HUES6 (cell line): ENCODE measurements at regions not wholly inside any gene's neighbourhood (a gene's known extent, or its start where the extent isn't known, plus 50 kb on each side); places are given as distances from the start of the nearest gene placed in this dataset.
"Not testable (repeated sequence)": the region's sequence is repeated elsewhere in the genome, so short reads cannot be mapped to it uniquely, and the experiment has no call there.

ENCODE experiments used
- H3K27ac ChIP-seq: 2 replicates; pipeline ENCODE4 v1.7.0; 2013; ENCODE audit warnings: low read depth, mild to moderate bottlenecking, low read length, inconsistent platforms
- H3K27me3 ChIP-seq: 2 replicates; pipeline ENCODE4 v1.6.1; 2013; ENCODE audit warnings: low read length; ENCODE audit not compliant: control insufficient read depth, insufficient read depth
- H3K36me3 ChIP-seq: 2 replicates; pipeline ENCODE4 v1.6.1; 2013; ENCODE audit warnings: low read length; ENCODE audit not compliant: control insufficient read depth, insufficient read depth
- H3K4me1 ChIP-seq: 2 replicates; pipeline ENCODE4 v1.6.1; 2013; ENCODE audit warnings: low read length; ENCODE audit not compliant: control insufficient read depth, insufficient read depth
- H3K4me3 ChIP-seq: 2 replicates; pipeline ENCODE4 v1.5.1; 2013; ENCODE audit warnings: low read depth, low read length
- H3K9ac ChIP-seq: one replicate; pipeline ENCODE4 v1.6.1; 2013; ENCODE audit warnings: mild to moderate bottlenecking, low read length
- H3K9me3 ChIP-seq: 2 replicates; pipeline ENCODE4 v1.6.1; 2013; ENCODE audit warnings: low read depth, low read length; ENCODE audit not compliant: control insufficient read depth, insufficient read depth

DNA sequence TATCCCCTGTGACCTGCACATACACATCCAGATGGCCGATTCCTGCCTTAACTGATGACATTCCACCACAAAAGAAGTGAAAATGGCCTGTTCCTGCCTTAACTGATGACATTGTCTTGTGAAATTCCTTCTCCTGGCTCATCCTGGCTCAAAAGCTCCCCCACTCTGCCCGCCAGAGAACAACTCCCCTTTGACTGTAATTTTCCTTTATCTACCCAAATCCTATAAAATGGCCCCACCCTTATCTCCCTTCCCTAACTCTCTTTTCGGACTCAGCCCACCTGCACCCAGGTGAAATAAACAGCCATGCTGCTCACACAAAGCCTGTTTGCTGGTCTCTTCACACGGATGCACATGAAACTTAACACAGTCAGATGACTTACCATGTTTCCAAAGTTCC lies 403.8 kb downstream of the TBC1D32 start:
- Histone ChIP-seq H3K4me1 (peaks cover 35% of the 10 kb centered on the region), H3K27ac (peak overlapping the region; percentile 88; the same call in 1 of the 2 replicates), H3K4me3 (peak overlapping the region; percentile 9; the same call in 1 of the 2 replicates), H3K9ac (peak overlapping the region; percentile 57)
- H3K27me3 ChIP-seq, H3K36me3 ChIP-seq, H3K9me3 ChIP-seq: not testable (repeated sequence)

DNA sequence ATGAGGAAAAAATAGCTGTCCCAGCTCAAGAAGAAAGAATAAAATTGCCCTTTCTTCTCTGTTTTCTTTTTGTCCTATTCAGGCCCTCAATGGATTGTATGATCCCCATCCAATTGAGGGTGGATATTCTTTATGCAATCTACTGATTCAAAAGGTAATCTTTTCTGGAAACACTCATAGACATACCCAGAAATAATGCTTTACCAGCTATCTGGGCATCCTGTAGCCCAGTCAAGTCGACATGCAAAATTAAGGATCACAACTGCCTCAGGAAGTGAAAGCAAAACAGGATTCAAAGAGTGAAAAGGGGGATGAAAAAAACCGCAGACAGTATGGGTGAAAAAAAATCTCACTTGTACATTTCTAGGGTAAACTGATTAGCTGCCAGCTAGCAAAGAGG lies 410.1 kb downstream of the TBC1D32 start:
- no peak overlapping the region for H3K9ac ChIP-seq
- H3K27me3 ChIP-seq: no peaks in the 10 kb centered on the region
- H3K36me3 ChIP-seq: no peaks in the 10 kb centered on the region
- H3K9me3 ChIP-seq: peaks cover 17% of the 10 kb centered on the region; the same call in 1 of the 2 replicates
- H3K27ac ChIP-seq: no peak overlapping the region
- H3K4me1 ChIP-seq: no peaks in the 10 kb centered on the region
- H3K4me3 ChIP-seq: no peak overlapping the region

DNA sequence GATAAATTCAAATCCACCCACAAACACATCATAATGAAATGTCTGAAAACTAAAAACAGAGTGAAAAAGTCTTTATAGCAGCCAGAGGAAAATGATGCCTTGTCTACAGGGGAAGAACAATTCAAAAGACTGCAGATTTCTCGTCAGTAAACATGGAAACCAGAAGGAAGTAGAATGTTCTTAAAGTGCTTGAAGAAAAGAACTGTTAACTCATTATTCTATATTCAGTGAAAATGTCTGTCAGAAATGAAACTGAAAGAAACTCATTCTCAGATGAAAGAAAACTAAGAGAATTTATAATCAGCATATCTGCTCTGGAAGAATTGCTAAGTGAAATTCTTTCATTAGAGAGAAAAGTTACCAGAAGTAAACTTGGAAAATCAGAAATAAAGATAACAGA lies 416.1 kb downstream of the TBC1D32 start:
- no peaks in the 10 kb centered on the region for H3K36me3 ChIP-seq

DNA sequence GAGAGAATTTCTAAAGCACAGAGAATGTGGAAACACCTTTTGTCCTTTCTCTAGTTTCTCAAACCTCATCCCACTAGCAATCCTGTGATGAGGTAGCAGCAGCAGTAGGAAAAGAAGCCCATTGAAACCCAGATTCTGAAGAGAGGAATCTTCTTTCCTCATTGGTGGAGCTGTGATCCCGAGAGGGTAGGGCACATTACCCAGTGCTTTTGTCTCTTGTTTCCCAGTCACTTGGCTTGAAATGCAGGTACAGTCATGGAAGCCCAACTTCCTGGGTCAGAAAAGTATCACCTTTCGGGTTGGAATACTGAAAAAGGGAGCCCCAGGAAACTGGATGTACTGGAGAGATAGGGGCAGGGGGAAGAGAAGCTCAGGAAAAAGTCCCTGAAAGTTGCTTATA lies 417.4 kb downstream of the TBC1D32 start:
- Histone ChIP-seq H3K36me3 (no peaks in the 10 kb centered on the region), H3K9ac (no peak overlapping the region), H3K4me1 (no peaks in the 10 kb centered on the region), H3K27me3 (no peaks in the 10 kb centered on the region), H3K27ac (no peak overlapping the region), H3K4me3 (no peak overlapping the region), H3K9me3 (no peaks in the 10 kb centered on the region; the same call in 1 of the 2 replicates)

More for the DNA sequence above, 416.1 kb downstream of the TBC1D32 start:
- H3K9me3 ChIP-seq: peaks cover 4% of the 10 kb centered on the region; the same call in 1 of the 2 replicates
- no peak overlapping the region for H3K4me3 ChIP-seq
- no peaks in the 10 kb centered on the region for H3K4me1 ChIP-seq
- no peak overlapping the region for H3K9ac ChIP-seq
- no peak overlapping the region for H3K27ac ChIP-seq
- H3K27me3 ChIP-seq: no peaks in the 10 kb centered on the region

DNA sequence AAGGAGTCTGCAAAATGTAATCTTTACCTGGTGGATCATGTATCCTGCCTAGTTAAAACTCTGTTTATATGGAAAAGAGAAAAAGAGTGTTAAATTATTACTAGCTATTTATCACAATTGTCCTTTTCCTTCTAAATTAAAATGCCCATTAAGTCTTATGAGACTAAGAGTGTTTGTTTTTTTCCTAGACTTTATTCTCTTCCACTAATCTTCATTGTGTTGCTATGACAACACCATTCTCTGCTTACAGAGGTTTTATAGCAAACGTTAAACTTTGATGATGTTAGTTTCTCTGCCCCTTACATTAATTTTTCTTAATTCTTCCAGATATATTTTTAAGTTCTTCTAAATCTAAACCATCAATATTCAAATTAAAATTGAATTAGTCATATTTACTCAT lies 420.8 kb downstream of the TBC1D32 start:
- Histone ChIP-seq H3K27me3 (no peaks in the 10 kb centered on the region), H3K27ac (no peak overlapping the region), H3K36me3 (no peaks in the 10 kb centered on the region), H3K4me1 (no peaks in the 10 kb centered on the region), H3K9ac (no peak overlapping the region), H3K4me3 (no peak overlapping the region), H3K9me3 (no peaks in the 10 kb centered on the region)

DNA sequence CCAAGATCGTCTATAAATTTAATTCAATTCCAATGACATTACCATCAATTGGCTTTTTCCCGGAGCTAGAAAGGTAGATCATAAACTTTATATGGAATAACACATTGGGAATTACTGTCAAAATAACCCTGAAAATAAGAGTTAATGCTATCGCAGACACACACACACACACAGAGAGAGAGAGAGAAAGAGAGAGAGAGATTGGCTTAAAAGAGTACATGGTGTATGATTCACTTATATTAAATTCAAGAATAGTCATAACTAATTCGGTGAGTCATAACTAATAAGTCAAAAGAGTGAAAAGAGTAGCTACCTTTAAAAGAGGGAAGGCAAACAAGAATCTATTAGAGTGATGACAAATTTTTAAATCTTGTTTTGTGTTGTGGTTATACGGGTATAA lies 425.5 kb downstream of the TBC1D32 start:
- Histone ChIP-seq H3K9me3 (no peaks in the 10 kb centered on the region), H3K27me3 (no peaks in the 10 kb centered on the region), H3K4me1 (no peaks in the 10 kb centered on the region), H3K36me3 (no peaks in the 10 kb centered on the region), H3K27ac (no peak overlapping the region), H3K4me3 (no peak overlapping the region), H3K9ac (no peak overlapping the region)

DNA sequence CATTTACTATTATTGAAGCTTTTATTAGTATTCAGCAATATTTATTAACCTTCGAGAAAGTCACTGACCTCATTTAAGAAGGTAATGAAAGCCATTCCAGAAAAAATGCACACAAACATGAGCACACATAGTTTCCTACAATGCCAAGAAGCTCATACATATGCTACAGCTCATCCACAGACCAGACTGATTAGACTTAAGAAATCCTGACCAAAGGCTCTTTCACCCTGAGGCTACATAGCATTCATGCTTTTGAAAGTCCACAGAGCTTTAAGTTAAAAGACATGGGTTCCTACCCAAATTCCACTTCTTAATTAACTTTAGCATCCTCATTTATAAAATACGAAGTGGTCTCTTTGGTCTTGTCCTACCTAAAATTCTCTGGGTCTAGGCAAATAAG lies 430.4 kb downstream of the TBC1D32 start:
- Histone ChIP-seq H3K9ac (no peak overlapping the region), H3K4me1 (no peaks in the 10 kb centered on the region), H3K4me3 (no peak overlapping the region), H3K9me3 (no peaks in the 10 kb centered on the region), H3K27me3 (no peaks in the 10 kb centered on the region), H3K27ac (no peak overlapping the region), H3K36me3 (no peaks in the 10 kb centered on the region)

DNA sequence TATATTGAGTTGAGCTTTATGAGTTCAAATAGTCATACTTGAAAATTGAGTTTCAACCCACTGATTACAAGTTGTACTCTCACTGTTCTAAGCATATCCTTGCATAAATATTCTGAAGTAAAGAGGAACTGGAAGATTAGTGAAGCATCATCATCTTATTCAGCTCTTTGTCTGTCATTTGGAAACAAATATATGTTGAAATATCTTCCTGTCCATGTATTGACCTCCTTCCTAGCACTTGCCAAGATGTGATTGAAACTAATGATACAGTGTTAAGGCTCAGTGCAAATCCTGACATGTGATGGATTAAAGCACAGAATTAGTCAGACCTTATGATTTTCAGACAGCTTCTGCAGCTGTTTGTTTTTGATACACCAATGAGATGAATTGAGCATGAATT lies 434.3 kb downstream of the TBC1D32 start:
- H3K9me3 ChIP-seq: no peaks in the 10 kb centered on the region
- H3K9ac ChIP-seq: no peak overlapping the region
- no peaks in the 10 kb centered on the region for H3K4me1 ChIP-seq
- no peak overlapping the region for H3K4me3 ChIP-seq
- H3K27ac ChIP-seq: no peak overlapping the region
- no peaks in the 10 kb centered on the region for H3K27me3 ChIP-seq
- H3K36me3 ChIP-seq: no peaks in the 10 kb centered on the region

DNA sequence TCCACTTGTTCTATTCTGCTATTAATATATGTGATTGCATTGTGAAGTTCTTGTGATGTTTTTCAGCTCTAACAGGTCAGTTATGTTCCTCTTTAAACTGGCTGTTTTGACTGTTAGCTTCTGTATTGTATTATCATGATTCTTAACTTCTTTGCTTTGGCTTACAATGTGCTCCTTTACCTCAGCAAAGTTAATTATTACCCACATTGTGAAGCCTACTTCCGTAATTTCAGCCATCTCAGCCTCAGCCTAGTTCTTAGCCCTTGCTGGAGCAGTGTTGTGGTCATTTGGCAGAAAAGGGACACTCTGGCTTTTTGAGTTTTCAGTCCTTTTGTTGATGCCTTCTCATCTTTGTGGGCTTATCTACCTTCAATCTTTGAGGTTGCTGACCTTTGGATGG lies 440.2 kb downstream of the TBC1D32 start:
- no peaks in the 10 kb centered on the region for H3K36me3 ChIP-seq
- peaks cover 10% of the 10 kb centered on the region; the same call in 1 of the 2 replicates for H3K9me3 ChIP-seq
- no peaks in the 10 kb centered on the region for H3K27me3 ChIP-seq
- H3K27ac ChIP-seq: no peak overlapping the region
- no peak overlapping the region for H3K9ac ChIP-seq
- no peak overlapping the region for H3K4me3 ChIP-seq
- H3K4me1 ChIP-seq: no peaks in the 10 kb centered on the region

DNA sequence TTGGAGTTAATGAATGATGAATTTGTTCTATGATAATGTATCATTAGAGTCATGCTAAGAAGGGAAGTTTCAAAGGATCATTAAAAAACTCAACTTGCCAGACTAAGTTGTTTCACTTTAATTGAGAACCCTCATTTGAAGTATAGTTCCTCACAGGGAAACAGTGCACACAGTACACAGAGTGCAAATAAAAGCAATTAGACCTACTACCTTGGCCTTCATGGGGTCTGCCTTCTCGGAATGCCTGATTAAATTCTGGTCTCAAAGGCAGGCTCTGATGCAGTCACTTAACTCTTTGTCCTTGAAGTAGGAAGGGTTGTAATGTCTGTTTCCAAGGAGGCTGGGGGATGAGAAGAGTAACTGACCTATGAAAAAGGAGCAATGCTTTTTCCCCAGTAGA lies 457.3 kb downstream of the TBC1D32 start:
- Histone ChIP-seq H3K36me3 (no peaks in the 10 kb centered on the region), H3K4me3 (no peak overlapping the region), H3K27me3 (no peaks in the 10 kb centered on the region), H3K9ac (no peak overlapping the region), H3K9me3 (no peaks in the 10 kb centered on the region), H3K27ac (no peak overlapping the region), H3K4me1 (peaks cover 2% of the 10 kb centered on the region; the same call in 1 of the 2 replicates)

DNA sequence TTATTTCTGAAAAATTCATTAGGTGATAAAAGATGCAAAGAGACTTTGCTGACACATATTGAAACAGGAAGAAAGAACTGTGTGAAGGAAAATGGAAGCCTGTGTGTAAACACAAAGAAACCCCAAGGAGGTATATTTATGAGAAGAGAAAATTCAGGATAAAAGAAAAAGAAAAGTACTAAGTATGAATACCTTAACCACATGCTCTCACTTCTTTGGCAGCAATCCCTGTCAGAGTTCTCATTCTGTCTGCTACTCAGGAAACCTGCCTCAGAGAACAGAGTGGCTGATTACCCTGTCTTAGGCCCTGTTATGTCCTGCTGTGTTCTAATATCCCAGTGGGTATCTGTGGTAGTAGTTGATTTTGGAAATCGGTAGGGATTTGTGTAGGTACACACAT lies 457.9 kb downstream of the TBC1D32 start:
- no peaks in the 10 kb centered on the region for H3K36me3 ChIP-seq
- H3K27ac ChIP-seq: no peak overlapping the region
- H3K9me3 ChIP-seq: no peaks in the 10 kb centered on the region
- H3K4me3 ChIP-seq: no peak overlapping the region
- no peaks in the 10 kb centered on the region for H3K27me3 ChIP-seq
- H3K9ac ChIP-seq: no peak overlapping the region
- peaks cover 7% of the 10 kb centered on the region; the same call in 1 of the 2 replicates for H3K4me1 ChIP-seq

DNA sequence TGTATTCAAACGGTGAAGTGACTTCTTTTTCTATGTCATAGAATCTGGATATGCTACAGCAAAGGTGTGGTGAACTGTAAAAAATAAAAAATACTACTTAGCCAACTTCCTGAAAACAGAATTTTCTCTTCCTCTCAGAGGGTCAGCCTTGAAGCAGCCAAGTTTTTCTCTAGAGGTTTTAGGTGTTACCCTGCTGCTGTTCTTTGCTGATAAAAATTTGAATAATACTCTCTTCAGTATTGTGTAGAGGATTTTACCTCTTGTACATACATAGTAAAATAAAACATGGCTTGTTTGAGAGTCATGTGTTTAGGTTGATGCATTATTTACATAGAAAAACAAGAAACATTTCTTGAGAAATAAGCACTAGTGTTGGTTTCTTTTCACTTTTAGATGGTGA lies 458.4 kb downstream of the TBC1D32 start:
- H3K4me3 ChIP-seq: no peak overlapping the region
- no peaks in the 10 kb centered on the region for H3K27me3 ChIP-seq
- peaks cover 7% of the 10 kb centered on the region; the same call in 1 of the 2 replicates for H3K4me1 ChIP-seq
- no peak overlapping the region for H3K9ac ChIP-seq
- no peaks in the 10 kb centered on the region for H3K36me3 ChIP-seq
- H3K9me3 ChIP-seq: no peaks in the 10 kb centered on the region
- no peak overlapping the region for H3K27ac ChIP-seq
